ENCODE measurements at regions not wholly inside any gene's neighbourhood (a gene's known extent, or its start where the extent isn't known, plus 50 kb on each side); places are given as distances from the start of the nearest gene placed in this dataset.
A peak's percentile ranks its signal among the peaks of the same experiment; 100 is the strongest.

DNA sequence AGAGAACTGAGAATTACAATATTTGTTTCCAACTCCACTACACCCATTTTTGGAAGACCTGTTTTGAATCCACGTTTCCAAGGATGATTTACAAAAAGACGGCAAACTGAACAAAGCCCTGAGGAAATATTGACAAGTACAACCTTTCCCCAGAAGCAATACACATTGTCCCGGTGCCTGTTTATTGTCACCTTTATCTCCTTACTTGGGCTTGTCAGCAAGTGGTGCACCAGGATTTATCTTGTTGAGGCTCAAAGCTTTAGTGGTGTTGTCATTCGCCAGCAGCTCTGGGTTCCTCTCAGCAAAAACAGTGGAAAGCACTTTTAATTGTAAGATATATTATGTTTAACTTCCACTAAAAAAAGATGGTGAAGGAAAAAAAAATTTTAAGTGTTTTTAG is 1191.9 kb upstream of the TENM4 start:
- H3K9ac ChIP-seq (ENCODE audit: extremely low read depth, low read length, poor library complexity, severe bottlenecking) = peak overlapping the region; percentile 47
- no peaks in the 10 kb centered on the region for H3K27me3 ChIP-seq (ENCODE audit: control insufficient read depth, insufficient read depth, low read length, poor library complexity, severe bottlenecking)
- peaks cover 61% of the 10 kb centered on the region for H3K4me1 Mint-ChIP-seq
- peaks cover 4% of the 10 kb centered on the region for H3K4me1 ChIP-seq (ENCODE audit: control insufficient read depth, insufficient read depth, low read length)
- no peaks in the 10 kb centered on the region for H3K36me3 ChIP-seq (ENCODE audit: control insufficient read depth, insufficient read depth, low read length)
- no peaks in the 10 kb centered on the region for H3K36me3 Mint-ChIP-seq (ENCODE audit: low read depth)
- peak overlapping the region; percentile 53 for H3K4me3 ChIP-seq (ENCODE audit: low read length)
- H3K27ac Mint-ChIP-seq = peak overlapping the region; percentile 73
- TF ChIP-seq, protein P1, sequence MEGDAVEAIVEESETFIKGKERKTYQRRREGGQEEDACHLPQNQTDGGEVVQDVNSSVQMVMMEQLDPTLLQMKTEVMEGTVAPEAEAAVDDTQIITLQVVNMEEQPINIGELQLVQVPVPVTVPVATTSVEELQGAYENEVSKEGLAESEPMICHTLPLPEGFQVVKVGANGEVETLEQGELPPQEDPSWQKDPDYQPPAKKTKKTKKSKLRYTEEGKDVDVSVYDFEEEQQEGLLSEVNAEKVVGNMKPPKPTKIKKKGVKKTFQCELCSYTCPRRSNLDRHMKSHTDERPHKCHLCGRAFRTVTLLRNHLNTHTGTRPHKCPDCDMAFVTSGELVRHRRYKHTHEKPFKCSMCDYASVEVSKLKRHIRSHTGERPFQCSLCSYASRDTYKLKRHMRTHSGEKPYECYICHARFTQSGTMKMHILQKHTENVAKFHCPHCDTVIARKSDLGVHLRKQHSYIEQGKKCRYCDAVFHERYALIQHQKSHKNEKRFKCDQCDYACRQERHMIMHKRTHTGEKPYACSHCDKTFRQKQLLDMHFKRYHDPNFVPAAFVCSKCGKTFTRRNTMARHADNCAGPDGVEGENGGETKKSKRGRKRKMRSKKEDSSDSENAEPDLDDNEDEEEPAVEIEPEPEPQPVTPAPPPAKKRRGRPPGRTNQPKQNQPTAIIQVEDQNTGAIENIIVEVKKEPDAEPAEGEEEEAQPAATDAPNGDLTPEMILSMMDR (conservative IDR thresholded peaks at IDR 0.05) = no peak
- DNase-seq = no peak
- H3K27me3 Mint-ChIP-seq (ENCODE audit: insufficient read depth) = no peaks in the 10 kb centered on the region
- WGBS, 2 experiments (ENCODE audit: insufficient coverage in 1 of 2, insufficient read length in 1 of 2) = 51 to 66% methylated on average over 3 to 4 of the region's 4 CpGs
- no peak overlapping the region for H3K27ac ChIP-seq (ENCODE audit: low read depth, low read length)
- H3K9me3 Mint-ChIP-seq = no peaks in the 10 kb centered on the region
- peak overlapping the region; percentile 19 for H3K4me3 Mint-ChIP-seq
- H3K9me3 ChIP-seq (ENCODE audit: control insufficient read depth, low read length) = no peaks in the 10 kb centered on the region

DNA sequence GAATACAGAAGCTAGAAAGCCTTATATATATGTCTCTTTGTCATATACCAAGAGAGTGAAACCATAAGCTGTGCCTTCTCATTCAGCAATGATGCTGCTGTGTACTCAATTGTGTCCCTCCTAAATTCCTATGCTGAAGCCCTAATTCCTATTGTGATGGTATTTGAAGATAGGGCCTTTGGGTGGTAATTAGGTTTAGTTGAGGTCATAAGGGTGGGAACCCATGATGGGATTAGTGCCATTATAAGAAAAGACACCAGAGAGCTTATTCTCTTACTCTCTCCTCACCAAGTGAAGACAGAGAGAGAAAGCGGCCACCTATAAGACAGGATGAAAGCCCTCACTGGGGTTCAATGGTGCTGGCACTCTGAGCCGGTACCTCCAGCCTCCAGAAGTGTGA is 1191.3 kb upstream of the TENM4 start:
- Mint-ChIP-seq H3K4me1 (peaks cover 61% of the 10 kb centered on the region), H3K27ac (peak overlapping the region; percentile 73), H3K36me3 (ENCODE audit: low read depth) (no peaks in the 10 kb centered on the region), H3K27me3 (ENCODE audit: insufficient read depth) (no peaks in the 10 kb centered on the region), H3K9me3 (no peaks in the 10 kb centered on the region), H3K4me3 (peak overlapping the region; percentile 19)
- DNase-seq = no peak
- 52% methylated on average over 2 of the region's 2 CpGs; no CpG with 5 or more reads in 1 of the 2 experiments for WGBS, 2 experiments (ENCODE audit: insufficient coverage in 1 of 2, insufficient read length in 1 of 2)
- Histone ChIP-seq H3K36me3 (ENCODE audit: control insufficient read depth, insufficient read depth, low read length) (no peaks in the 10 kb centered on the region), H3K27me3 (ENCODE audit: control insufficient read depth, insufficient read depth, low read length, poor library complexity, severe bottlenecking) (no peaks in the 10 kb centered on the region), H3K4me3 (ENCODE audit: low read length) (peak overlapping the region; percentile 53), H3K9me3 (ENCODE audit: control insufficient read depth, low read length) (no peaks in the 10 kb centered on the region), H3K27ac (ENCODE audit: low read depth, low read length) (no peak overlapping the region), H3K9ac (ENCODE audit: extremely low read depth, low read length, poor library complexity, severe bottlenecking) (peak overlapping the region; percentile 47), H3K4me1 (ENCODE audit: control insufficient read depth, insufficient read depth, low read length) (peaks cover 4% of the 10 kb centered on the region)
- TF ChIP-seq, protein P1 (conservative IDR thresholded peaks at IDR 0.05) = no peak

DNA sequence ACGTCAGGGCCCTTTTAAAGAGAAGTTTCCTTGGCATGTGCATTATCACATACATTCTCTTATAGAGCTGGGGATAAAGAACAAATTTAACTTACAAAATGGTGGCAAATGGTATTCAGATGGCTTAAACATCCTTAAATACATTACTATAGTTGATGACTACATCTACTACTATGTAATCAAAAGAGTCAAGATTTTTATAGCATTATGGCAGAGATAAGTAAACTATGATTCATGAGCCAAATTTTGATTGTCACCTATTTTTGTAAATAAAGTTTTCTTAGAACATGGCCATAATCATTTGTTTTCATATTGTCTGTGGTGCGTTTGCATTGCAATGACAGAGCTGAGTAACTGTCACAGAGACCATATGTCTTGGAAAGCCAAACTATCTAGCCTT is 1188.6 kb upstream of the TENM4 start:
- no peak for DNase-seq
- Histone ChIP-seq H3K27ac (ENCODE audit: low read depth, low read length) (no peak overlapping the region), H3K9ac (ENCODE audit: extremely low read depth, low read length, poor library complexity, severe bottlenecking) (no peak overlapping the region), H3K9me3 (ENCODE audit: control insufficient read depth, low read length) (no peaks in the 10 kb centered on the region), H3K4me1 (ENCODE audit: control insufficient read depth, insufficient read depth, low read length) (peaks cover 14% of the 10 kb centered on the region), H3K27me3 (ENCODE audit: control insufficient read depth, insufficient read depth, low read length, poor library complexity, severe bottlenecking) (no peaks in the 10 kb centered on the region), H3K4me3 (ENCODE audit: low read length) (no peak overlapping the region), H3K36me3 (ENCODE audit: control insufficient read depth, insufficient read depth, low read length) (no peaks in the 10 kb centered on the region)
- Mint-ChIP-seq H3K9me3 (no peaks in the 10 kb centered on the region), H3K36me3 (ENCODE audit: low read depth) (no peaks in the 10 kb centered on the region), H3K27me3 (ENCODE audit: insufficient read depth) (no peaks in the 10 kb centered on the region), H3K4me3 (no peak overlapping the region), H3K27ac (no peak overlapping the region), H3K4me1 (peaks cover 67% of the 10 kb centered on the region)
- TF ChIP-seq, protein P1 (conservative IDR thresholded peaks at IDR 0.05) = no peak
- WGBS, 2 experiments (ENCODE audit: insufficient coverage in 1 of 2, insufficient read length in 1 of 2) = 100% methylated on average over 1 to 2 of the region's 2 CpGs

Measured in endodermal cell (in vitro differentiated cells).